ENCODE measurements at regions not wholly inside any gene's neighbourhood (a gene's known extent, or its start where the extent isn't known, plus 50 kb on each side); places are given as distances from the start of the nearest gene placed in this dataset.

DNA sequence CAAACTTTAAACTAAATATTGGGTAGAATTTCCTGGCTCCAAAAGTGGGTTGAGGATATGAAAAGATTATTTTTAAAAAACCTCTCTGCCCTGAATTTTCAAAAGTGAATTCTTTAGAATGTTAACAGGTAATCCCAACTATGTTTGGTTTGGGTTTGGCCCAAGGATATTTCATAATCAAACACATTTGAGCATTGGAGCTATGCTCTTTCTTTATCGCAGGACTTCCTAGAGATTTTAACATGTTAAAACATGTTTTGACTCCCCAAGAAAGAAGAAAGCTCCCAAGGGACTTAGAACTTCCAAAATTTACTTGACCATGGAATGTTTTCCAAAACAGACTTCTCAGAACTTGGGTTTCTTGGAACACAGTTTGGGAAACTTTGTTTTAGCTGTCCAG is 75.6 kb upstream of the SYNPR start:
- TF ChIP-seq, protein P1, sequence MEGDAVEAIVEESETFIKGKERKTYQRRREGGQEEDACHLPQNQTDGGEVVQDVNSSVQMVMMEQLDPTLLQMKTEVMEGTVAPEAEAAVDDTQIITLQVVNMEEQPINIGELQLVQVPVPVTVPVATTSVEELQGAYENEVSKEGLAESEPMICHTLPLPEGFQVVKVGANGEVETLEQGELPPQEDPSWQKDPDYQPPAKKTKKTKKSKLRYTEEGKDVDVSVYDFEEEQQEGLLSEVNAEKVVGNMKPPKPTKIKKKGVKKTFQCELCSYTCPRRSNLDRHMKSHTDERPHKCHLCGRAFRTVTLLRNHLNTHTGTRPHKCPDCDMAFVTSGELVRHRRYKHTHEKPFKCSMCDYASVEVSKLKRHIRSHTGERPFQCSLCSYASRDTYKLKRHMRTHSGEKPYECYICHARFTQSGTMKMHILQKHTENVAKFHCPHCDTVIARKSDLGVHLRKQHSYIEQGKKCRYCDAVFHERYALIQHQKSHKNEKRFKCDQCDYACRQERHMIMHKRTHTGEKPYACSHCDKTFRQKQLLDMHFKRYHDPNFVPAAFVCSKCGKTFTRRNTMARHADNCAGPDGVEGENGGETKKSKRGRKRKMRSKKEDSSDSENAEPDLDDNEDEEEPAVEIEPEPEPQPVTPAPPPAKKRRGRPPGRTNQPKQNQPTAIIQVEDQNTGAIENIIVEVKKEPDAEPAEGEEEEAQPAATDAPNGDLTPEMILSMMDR (conservative IDR thresholded peaks at IDR 0.05 in 1 of 2, IDR thresholded peaks at IDR 0.05 in 1 of 2; ENCODE audit: low read depth in 1 of 2, low read length in 2 of 2): no peak
- no peak for TF ChIP-seq EZH2 (IDR thresholded peaks at IDR 0.05; ENCODE audit: low read length, missing control alignments)
